ENCODE measurements at regions not wholly inside any gene's neighbourhood (a gene's known extent, or its start where the extent isn't known, plus 50 kb on each side); places are given as distances from the start of the nearest gene placed in this dataset. TPM values are rescaled to one million over a fixed set of nuclear protein-coding genes. Genes with fewer than 3 reads are reported as not detected.

Small RNA genes lying in the stretch of these regions (small RNA-seq; reads per million reads assigned to genes)
- not detected for gene AC234064.1 (ENCODE audit: insufficient read depth)

All from H1 (cell line).